ENCODE measurements at regions not wholly inside any gene's neighbourhood (a gene's known extent, or its start where the extent isn't known, plus 50 kb on each side); places are given as distances from the start of the nearest gene placed in this dataset.

DNA sequence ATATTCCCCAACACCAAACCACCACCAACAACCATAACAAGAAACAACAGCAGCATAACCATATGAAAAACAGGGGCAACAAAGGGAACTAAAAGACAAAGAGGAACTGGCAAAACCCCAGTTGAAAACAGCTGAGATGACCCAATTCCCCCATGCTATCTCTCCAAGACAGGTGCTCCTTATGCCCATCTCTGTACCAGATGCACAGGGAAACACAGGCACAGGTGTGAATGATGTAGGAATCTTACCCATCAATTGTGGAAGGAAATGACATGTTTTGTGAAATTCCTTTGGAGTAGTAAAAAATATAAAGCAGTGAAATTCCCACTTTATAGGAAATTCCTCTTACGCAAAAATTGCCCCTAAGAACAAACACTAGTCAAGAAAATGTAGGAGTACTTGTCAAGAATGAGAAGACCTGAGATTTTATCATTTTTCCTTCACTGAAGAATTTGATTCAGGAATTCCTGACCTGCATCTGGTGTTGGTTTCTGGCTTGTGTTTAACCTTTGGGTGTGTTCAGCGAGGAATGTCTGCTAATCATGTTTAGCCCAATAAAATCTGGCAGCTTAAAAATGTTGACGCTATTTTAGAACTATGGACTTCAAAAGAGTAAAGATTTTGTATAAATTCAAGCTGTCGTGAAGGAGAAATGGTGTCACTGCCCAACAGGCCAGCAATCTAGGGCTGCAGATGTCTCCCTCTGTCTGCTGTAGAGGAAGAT lies 67.7 kb upstream of the ARHGAP28 start:
- no peaks in the 10 kb centered on the region for H3K36me3 ChIP-seq (ENCODE audit: control insufficient read depth in 1 of 2, insufficient read depth in 2 of 2, low read length in 2 of 2)
- H3K27me3 ChIP-seq (ENCODE audit: insufficient read depth, low read length) = no peaks in the 10 kb centered on the region
- CTCF ChIA-PET = no interaction called here
- H4K20me1 ChIP-seq (ENCODE audit: insufficient read depth) = no peaks in the 10 kb centered on the region
- H3K9ac ChIP-seq (ENCODE audit: low read length) = no peak overlapping the region
- H3K27ac ChIP-seq (ENCODE audit: low read depth, low read length) = no peak overlapping the region
- BruUV-seq (replicated peaks) = no TSS peak
- peaks cover 11 to 21% of the 10 kb centered on the region in 2 experiments; a peak in 2 of 4 replicates for H3K9me3 ChIP-seq (ENCODE audit: control insufficient read depth in 1 of 2, insufficient read depth in 1 of 2, low read depth in 1 of 2, low read length in 2 of 2)
- no peak overlapping the region for H3K4me2 ChIP-seq (ENCODE audit: low read length)
- no peak for TF ChIP-seq FOSL1 (IDR thresholded peaks at IDR 0.05; ENCODE audit: low read depth)
- no peak for TF ChIP-seq ZNF274 (IDR thresholded peaks at IDR 0.05; ENCODE audit: low read depth, low read length)
- no peak for TF ChIP-seq CBX3 (IDR thresholded peaks at IDR 0.05; ENCODE audit: low read depth)
- no peak for TF ChIP-seq CEBPB (IDR thresholded peaks at IDR 0.05; ENCODE audit: low read depth)
- TF ChIP-seq, protein P1, sequence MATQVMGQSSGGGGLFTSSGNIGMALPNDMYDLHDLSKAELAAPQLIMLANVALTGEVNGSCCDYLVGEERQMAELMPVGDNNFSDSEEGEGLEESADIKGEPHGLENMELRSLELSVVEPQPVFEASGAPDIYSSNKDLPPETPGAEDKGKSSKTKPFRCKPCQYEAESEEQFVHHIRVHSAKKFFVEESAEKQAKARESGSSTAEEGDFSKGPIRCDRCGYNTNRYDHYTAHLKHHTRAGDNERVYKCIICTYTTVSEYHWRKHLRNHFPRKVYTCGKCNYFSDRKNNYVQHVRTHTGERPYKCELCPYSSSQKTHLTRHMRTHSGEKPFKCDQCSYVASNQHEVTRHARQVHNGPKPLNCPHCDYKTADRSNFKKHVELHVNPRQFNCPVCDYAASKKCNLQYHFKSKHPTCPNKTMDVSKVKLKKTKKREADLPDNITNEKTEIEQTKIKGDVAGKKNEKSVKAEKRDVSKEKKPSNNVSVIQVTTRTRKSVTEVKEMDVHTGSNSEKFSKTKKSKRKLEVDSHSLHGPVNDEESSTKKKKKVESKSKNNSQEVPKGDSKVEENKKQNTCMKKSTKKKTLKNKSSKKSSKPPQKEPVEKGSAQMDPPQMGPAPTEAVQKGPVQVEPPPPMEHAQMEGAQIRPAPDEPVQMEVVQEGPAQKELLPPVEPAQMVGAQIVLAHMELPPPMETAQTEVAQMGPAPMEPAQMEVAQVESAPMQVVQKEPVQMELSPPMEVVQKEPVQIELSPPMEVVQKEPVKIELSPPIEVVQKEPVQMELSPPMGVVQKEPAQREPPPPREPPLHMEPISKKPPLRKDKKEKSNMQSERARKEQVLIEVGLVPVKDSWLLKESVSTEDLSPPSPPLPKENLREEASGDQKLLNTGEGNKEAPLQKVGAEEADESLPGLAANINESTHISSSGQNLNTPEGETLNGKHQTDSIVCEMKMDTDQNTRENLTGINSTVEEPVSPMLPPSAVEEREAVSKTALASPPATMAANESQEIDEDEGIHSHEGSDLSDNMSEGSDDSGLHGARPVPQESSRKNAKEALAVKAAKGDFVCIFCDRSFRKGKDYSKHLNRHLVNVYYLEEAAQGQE (IDR thresholded peaks at IDR 0.05; ENCODE audit: low read depth) = no peak
- TF ChIP-seq TCF7L2 (IDR thresholded peaks at IDR 0.05; ENCODE audit: borderline replicate concordance, extremely low read depth, insufficient read depth, insufficient read length) = no peak
- TF ChIP-seq ELF1 (IDR thresholded peaks at IDR 0.05; ENCODE audit: borderline replicate concordance, low read depth) = no peak
- TF ChIP-seq, protein P2, sequence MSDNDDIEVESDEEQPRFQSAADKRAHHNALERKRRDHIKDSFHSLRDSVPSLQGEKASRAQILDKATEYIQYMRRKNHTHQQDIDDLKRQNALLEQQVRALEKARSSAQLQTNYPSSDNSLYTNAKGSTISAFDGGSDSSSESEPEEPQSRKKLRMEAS (IDR thresholded peaks at IDR 0.05) = no peak
- TF ChIP-seq, protein P3, sequence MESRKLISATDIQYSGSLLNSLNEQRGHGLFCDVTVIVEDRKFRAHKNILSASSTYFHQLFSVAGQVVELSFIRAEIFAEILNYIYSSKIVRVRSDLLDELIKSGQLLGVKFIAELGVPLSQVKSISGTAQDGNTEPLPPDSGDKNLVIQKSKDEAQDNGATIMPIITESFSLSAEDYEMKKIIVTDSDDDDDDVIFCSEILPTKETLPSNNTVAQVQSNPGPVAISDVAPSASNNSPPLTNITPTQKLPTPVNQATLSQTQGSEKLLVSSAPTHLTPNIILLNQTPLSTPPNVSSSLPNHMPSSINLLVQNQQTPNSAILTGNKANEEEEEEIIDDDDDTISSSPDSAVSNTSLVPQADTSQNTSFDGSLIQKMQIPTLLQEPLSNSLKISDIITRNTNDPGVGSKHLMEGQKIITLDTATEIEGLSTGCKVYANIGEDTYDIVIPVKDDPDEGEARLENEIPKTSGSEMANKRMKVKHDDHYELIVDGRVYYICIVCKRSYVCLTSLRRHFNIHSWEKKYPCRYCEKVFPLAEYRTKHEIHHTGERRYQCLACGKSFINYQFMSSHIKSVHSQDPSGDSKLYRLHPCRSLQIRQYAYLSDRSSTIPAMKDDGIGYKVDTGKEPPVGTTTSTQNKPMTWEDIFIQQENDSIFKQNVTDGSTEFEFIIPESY (IDR thresholded peaks at IDR 0.05; ENCODE audit: extremely low read depth, insufficient replicate concordance, low read length) = no peak
- no peak for TF ChIP-seq SP1 (IDR thresholded peaks at IDR 0.05; ENCODE audit: low read depth)
- no peak for TF ChIP-seq JUND (IDR thresholded peaks at IDR 0.05)
- no peak for TF ChIP-seq RAD21 (IDR thresholded peaks at IDR 0.05; ENCODE audit: low read depth)
- TF ChIP-seq EZH2 (IDR thresholded peaks at IDR 0.05) = no peak
- TF ChIP-seq EZH2phosphoT487 (IDR thresholded peaks at IDR 0.05; ENCODE audit: borderline replicate concordance) = no peak
- no peak for TF ChIP-seq POLR2A (IDR thresholded peaks at IDR 0.05; ENCODE audit: borderline replicate concordance, extremely low read depth, insufficient read depth, insufficient read length)
- TF ChIP-seq POLR2AphosphoS5 (IDR thresholded peaks at IDR 0.05; ENCODE audit: low read depth, low read length) = no peak
- TF ChIP-seq, protein P4, sequence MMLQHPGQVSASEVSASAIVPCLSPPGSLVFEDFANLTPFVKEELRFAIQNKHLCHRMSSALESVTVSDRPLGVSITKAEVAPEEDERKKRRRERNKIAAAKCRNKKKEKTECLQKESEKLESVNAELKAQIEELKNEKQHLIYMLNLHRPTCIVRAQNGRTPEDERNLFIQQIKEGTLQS (IDR thresholded peaks at IDR 0.05) = no peak
- TF ChIP-seq SRF (IDR thresholded peaks at IDR 0.05; ENCODE audit: low read depth) = no peak
- TF ChIP-seq, protein P5, sequence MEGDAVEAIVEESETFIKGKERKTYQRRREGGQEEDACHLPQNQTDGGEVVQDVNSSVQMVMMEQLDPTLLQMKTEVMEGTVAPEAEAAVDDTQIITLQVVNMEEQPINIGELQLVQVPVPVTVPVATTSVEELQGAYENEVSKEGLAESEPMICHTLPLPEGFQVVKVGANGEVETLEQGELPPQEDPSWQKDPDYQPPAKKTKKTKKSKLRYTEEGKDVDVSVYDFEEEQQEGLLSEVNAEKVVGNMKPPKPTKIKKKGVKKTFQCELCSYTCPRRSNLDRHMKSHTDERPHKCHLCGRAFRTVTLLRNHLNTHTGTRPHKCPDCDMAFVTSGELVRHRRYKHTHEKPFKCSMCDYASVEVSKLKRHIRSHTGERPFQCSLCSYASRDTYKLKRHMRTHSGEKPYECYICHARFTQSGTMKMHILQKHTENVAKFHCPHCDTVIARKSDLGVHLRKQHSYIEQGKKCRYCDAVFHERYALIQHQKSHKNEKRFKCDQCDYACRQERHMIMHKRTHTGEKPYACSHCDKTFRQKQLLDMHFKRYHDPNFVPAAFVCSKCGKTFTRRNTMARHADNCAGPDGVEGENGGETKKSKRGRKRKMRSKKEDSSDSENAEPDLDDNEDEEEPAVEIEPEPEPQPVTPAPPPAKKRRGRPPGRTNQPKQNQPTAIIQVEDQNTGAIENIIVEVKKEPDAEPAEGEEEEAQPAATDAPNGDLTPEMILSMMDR (IDR thresholded peaks at IDR 0.05 in 2 of 3, conservative IDR thresholded peaks at IDR 0.05 in 1 of 3; ENCODE audit: borderline replicate concordance in 1 of 3, insufficient read depth in 1 of 3, low read depth in 2 of 3, low read length in 2 of 3) = no peak
- POLR2A ChIA-PET = no interaction called here
- H3K79me2 ChIP-seq (ENCODE audit: insufficient read depth, low read length) = no peaks in the 10 kb centered on the region
- no peaks in the 10 kb centered on the region for H3K4me1 ChIP-seq (ENCODE audit: control insufficient read depth in 1 of 2, insufficient read depth in 2 of 2, low read length in 2 of 2)
- RAD21 ChIA-PET (ENCODE audit: low non-redundant PET in 1 of 2, low total read pairs in 2 of 2, uncharacterized antibody in 2 of 2, unreplicated experiment in 2 of 2) = no interaction called here
- H3K9me2 ChIP-seq (ENCODE audit: insufficient read depth) = no peaks in the 10 kb centered on the region
- H2AFZ ChIP-seq (ENCODE audit: low read depth, low read length, poor library complexity, severe bottlenecking) = no peak overlapping the region
- H3K4me3 ChIP-seq (replicated peaks in 1 of 2; ENCODE audit: low read depth in 1 of 2, low read length in 2 of 2) = no peak overlapping the region
- intact Hi-C loops (cut with micrococcal nuclease) = no loop called here
- DNase-seq (ENCODE audit: low read depth, low spot score) = no peak
- no peak for ATAC-seq
